HEK293T (cell line): ENCODE measurements at regions not wholly inside any gene's neighbourhood (a gene's known extent, or its start where the extent isn't known, plus 50 kb on each side); places are given as distances from the start of the nearest gene placed in this dataset.

Source experiments
- FOXA1 ChIP-seq: fragments of 450-650 bp; IDR thresholded peaks from 2 replicates; pipeline ENCODE4 v1.6.1; 2016; ENCODE audit warnings: mild to moderate bottlenecking
- HDGF ChIP-seq: fragments of 450-650 bp; IDR thresholded peaks from 2 replicates; pipeline ENCODE4 v1.6.1; 2017; ENCODE audit warnings: antibody characterized with exemption, borderline replicate concordance
- NFRKB ChIP-seq: fragments of 450-650 bp; IDR thresholded peaks from 2 replicates; pipeline ENCODE4 v1.6.1; 2016; ENCODE audit warnings: mild to moderate bottlenecking, moderate library complexity
- PKNOX1 ChIP-seq: fragments of 450-650 bp; IDR thresholded peaks from 2 replicates; pipeline ENCODE4 v1.6.1; 2016

- TF ChIP-seq HDGF (no peak), PKNOX1 (no peak), NFRKB (no peak), FOXA1 (no peak)
These were observed 489.5 kb downstream of the REEP3 start for GRCh38 chr10:64010711-64011110.
